ENCODE measurements at regions not wholly inside any gene's neighbourhood (a gene's known extent, or its start where the extent isn't known, plus 50 kb on each side); places are given as distances from the start of the nearest gene placed in this dataset.
"Not testable (repeated sequence)": the region's sequence is repeated elsewhere in the genome, so short reads cannot be mapped to it uniquely, and the experiment has no call there.

- DNase-seq (ENCODE audit: low read depth in 2 of 2): no peak
Measured at GRCh38 chr6:112576423-112576822, 229.3 kb downstream of the RFPL4B start.

GRCh38 chr6:112579601-112580000 is 232.5 kb downstream of the RFPL4B start:
- no peak for DNase-seq (ENCODE audit: low read depth in 2 of 2)

GRCh38 chr6:112581015-112581414 is 233.9 kb downstream of the RFPL4B start:
- DNase-seq (ENCODE audit: low read depth in 2 of 2): no peak

GRCh38 chr6:112590326-112590725 is 243.2 kb downstream of the RFPL4B start:
- DNase-seq (ENCODE audit: low read depth in 2 of 2): no peak

GRCh38 chr6:112591329-112591728 is 244.2 kb downstream of the RFPL4B start:
- no peak for DNase-seq (ENCODE audit: low read depth in 2 of 2)

GRCh38 chr6:112592159-112592558 is 245.0 kb downstream of the RFPL4B start:
- no peak for DNase-seq (ENCODE audit: low read depth in 2 of 2)

- no peak for DNase-seq (ENCODE audit: low read depth in 2 of 2)
Measured at GRCh38 chr6:112594886-112595594, 247.9 kb downstream of the RFPL4B start.

GRCh38 chr6:112595841-112596240 is 248.7 kb downstream of the RFPL4B start:
- no peak for DNase-seq (ENCODE audit: low read depth in 2 of 2)

- DNase-seq (ENCODE audit: low read depth in 2 of 2): no peak
Measured at GRCh38 chr6:112597176-112597575, 250.0 kb downstream of the RFPL4B start.

GRCh38 chr6:112600168-112600567 is 253.0 kb downstream of the RFPL4B start:
- no peak for DNase-seq (ENCODE audit: low read depth in 2 of 2)

- DNase-seq (ENCODE audit: low read depth in 2 of 2): no peak
Measured at GRCh38 chr6:112603726-112604125, 256.6 kb downstream of the RFPL4B start.

- no peak for DNase-seq (ENCODE audit: low read depth in 2 of 2)
Measured at GRCh38 chr6:112606656-112607435, 259.7 kb downstream of the RFPL4B start.

GRCh38 chr6:112608925-112609324 is 261.8 kb downstream of the RFPL4B start:
- not testable (repeated sequence) for DNase-seq (ENCODE audit: low read depth in 2 of 2)

- DNase-seq (ENCODE audit: low read depth in 2 of 2): no peak
Measured at GRCh38 chr6:112613410-112613809, 266.3 kb downstream of the RFPL4B start.

- no peak for DNase-seq (ENCODE audit: low read depth in 2 of 2)
Measured at GRCh38 chr6:112618849-112619248, 271.7 kb downstream of the RFPL4B start.

GRCh38 chr6:112620812-112621569 is 273.9 kb downstream of the RFPL4B start:
- DNase-seq (ENCODE audit: low read depth in 2 of 2): no peak

GRCh38 chr6:112622036-112622435 is 274.9 kb downstream of the RFPL4B start:
- no peak for DNase-seq (ENCODE audit: low read depth in 2 of 2)

GRCh38 chr6:112626468-112627082 is 279.4 kb downstream of the RFPL4B start:
- DNase-seq (ENCODE audit: low read depth in 2 of 2): no peak

- DNase-seq (ENCODE audit: low read depth in 2 of 2): no peak
Measured at GRCh38 chr6:112634376-112634775, 287.2 kb downstream of the RFPL4B start.

- DNase-seq (ENCODE audit: low read depth in 2 of 2): no peak
Measured at GRCh38 chr6:112636650-112637262, 289.6 kb downstream of the RFPL4B start.

- no peak for DNase-seq (ENCODE audit: low read depth in 2 of 2)
Measured at GRCh38 chr6:112639391-112639831, 292.3 kb downstream of the RFPL4B start.

GRCh38 chr6:112640891-112641290 is 293.8 kb downstream of the RFPL4B start:
- DNase-seq (ENCODE audit: low read depth in 2 of 2): no peak

Measured in stimulated activated CD4-positive, alpha-beta T cell treated with anti-CD3 and anti-CD28 coated beads, Interleukin-1b, Interleukin-23, amount 100 ng/mL, for 4 hours (primary cell).